Kidney capillary endothelial cell (primary cell): ENCODE measurements at regions not wholly inside any gene's neighbourhood (a gene's known extent, or its start where the extent isn't known, plus 50 kb on each side); places are given as distances from the start of the nearest gene placed in this dataset.
A peak's percentile ranks its signal among the peaks of the same experiment; 100 is the strongest.
"Not testable (repeated sequence)": the region's sequence is repeated elsewhere in the genome, so short reads cannot be mapped to it uniquely, and the experiment has no call there.

Experiments used
- DNase-seq: peaks from one replicate; pipeline ENCODE4 v3.0.0-alpha.2; 2018; ENCODE audit warnings: low spot score

DNA sequence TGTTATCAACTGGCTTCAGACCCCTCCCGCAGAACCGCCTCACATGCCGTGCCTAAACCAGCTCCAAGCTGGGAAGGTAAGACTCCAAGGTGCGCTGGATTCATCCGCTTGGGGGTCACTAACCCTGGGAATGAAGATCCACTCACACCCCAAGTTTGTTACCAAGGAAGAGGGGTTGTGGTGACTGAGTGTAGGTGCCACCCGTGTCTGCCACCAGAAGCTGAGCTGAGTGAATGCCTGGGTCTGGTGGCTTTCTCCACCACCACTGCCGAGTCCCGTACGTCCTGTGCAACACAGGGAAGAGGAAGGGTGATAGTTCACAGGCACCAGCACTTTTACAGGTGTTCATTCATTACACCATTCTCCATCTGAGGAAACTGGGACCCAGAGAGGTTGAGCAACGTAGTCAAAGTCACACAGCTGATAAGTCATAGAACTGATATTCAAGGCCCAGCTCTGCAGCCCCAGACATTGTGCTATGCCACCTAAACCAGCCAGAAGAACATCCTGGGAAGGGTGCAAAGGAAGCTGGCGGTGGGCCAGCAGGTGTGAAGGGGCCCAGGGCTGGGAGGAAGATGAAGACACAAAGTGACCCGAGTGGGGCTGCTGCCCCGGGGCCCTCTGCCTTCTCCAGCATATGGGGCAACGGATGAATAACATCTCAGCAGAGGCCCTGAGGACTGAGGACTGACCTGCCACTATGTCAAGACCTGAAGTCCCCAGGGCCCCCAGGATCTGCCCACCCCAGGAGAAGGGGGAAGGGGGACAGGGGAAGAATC is 70.9 kb upstream of the PPP1R26 start:
- no peak for DNase-seq

DNA sequence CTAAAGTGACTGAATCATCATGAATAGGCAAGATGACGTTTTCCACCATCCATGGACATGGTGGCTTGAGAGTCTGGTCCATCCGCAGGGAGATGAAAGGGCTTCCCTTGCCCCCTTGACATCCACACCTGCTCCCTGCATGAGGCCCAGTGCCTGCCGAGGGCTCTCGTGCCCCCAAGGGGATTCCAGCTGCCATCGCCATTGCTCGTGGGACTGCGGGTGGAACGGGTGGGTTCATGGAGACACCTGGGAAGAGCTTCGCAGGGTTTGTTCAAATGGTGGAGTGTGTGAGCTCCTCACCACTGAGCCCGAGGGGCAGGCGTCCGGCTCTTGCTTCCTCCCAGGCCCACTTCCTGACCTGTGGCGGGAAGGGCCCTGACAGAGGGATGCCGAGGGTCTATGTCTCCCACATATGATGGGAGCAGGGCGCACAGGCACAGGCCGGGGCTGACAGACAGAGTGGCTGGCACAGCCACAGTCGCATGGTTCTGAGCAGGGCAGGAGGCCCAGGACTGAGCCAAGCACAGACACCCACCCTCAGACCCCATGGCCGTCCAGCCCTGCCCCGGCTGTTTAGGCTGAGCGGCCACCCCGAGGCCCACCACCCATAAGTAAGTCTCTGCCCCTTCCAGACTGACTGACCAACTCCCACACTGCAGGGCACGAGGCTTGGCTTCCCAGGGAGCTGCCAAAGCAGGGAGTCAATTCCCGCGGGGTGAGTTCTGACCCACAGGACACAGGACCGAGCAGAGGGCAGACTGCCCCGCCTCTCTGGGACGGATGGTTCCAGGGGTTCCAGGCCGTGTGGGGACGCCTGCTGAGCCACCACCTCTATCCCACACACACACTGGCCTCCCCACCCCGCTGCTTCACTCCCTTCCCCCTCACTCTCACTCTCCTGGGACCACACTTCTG is 70.0 kb upstream of the PPP1R26 start:
- no peak for DNase-seq

DNA sequence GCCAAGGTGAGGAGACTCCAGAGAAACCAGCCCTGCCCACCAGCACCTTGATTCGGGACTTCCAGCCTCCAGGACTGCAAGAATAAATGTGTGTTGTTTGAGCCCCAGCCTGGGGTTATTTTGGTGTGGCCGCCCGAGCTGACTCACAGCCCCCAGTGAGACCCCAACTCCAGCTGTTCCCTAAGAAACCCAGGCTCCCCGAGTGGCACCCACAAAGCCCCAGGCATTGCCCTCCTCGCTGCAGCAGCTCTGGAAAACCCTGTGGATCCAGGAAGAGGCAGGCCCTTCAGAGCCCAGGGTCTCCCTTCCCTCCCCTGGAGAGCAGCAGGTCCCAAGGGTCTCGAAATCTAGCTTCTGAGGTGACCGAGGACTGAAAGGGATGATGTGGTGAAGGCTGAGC is 69.2 kb upstream of the PPP1R26 start:
- DNase-seq, result no peak

DNA sequence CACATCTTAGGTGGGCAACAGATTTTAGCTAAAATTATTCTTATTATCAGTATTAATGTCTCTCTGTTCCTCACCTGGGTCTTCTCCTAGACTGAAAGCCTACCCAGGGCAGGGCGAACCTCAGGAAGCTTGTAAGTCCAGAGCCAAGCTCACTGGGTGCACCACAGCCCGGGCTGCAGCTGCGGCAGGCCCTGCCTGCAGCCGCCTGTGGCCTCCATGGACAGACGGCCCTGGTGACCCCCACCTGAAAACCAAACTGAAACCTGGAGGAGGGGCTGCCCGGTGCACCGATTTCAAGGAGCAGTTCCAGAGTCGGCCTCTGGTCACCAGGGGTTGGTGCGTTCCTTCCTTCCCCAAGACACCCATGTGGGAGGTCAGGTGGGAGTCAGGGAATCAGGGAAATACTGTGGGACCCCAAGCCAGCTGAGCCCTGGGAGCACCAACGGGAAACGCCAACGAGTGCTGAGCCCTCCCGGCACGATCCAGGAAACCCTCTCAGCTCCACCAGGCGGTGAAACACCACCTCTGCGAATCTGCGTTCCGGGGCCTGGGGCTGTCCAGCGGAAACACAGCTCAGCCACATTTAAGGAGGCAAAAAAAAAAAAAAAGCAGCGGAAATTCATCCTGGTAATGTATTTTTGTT is 68.6 kb upstream of the PPP1R26 start:
- DNase-seq, result no peak

DNA sequence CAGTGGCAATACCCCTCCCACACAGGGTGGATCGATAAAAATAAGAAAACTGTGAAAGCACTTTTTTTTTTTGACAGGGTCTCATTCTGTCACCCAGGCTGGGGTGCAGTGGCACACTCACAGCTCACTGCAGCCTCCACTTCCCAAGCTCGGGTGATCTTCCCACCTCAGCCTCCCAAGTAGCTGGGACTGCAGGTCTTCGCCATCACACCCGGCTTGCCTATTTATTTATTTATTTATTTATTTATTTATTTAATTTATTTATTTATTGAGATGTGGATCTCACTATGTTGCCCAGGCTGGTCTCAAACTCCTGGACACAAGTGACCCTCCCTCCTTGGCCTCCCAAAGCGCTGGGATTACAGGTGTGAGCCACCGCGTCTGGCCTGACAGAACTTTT is 68.0 kb upstream of the PPP1R26 start:
- not testable (repeated sequence) for DNase-seq

DNA sequence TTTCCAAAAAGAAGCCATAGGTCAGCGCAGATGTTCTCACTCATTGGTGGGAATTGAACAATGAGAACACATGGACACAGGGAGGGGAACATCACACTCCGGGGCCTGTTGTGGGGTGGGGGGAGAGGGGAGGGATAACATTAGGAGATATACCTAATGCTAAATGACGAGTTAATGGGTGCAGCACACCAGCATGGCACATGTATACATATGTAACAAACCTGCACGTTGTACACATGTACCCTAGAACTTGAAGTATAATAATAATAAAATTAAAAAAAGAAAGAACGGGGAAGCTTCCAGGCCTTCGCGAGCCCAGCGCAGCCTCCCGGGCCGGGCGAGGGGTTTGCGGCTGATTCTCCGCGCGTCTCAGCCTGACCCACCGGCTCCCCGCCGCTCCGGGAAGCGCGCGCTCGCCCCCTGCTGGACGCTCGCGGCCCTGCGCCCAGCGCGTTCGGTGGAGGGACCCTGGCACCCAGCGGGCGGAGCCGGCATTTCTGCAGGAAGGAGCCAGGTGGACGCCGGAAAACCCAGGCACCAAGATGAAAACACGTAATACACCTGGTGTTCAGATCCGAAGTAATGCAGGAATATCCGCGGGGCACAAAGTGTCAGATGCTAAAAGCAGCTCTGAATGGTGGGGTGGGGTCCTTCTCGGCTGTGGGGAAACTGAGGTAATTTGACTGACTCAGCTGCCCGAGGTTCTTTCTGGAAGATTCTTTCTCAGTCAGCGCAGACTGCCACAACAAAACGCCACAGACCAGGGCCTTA is 67.1 kb upstream of the PPP1R26 start:
- peak; percentile 56 for DNase-seq

DNA sequence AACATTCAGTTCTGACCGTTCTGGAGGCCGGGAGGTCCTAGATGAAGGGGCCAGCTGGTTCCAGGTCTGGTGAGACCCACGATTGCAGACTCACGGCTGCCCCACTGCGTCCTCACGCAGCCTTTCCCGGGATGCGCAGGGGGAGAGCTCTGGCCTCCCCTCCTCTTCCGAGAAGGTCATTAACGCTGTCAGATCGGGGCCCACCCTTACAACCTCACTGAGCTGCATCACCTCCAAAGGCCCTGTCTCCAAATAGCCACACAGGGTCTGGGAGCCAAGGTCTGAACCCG is 66.6 kb upstream of the PPP1R26 start:
- no peak for DNase-seq

DNA sequence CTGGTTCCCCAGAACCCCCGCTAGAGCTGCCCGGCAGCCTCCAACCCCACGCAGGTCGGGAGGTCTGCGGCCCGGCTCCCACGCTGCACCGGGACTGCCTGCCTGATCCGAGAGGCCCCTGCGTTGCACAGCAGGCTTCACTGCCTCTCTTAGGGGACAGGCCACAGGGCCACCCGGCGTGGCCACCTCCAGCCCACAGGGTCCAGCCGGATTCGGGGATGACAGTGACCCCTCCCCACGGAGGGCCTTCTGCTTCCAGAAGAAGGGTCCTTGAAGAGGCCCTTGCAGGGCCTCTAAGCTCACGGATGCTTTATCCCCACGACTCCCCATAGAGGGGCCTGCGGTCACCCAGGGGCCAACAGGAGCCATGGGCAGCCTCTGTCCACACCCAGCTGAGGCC is 66.1 kb upstream of the PPP1R26 start:
- DNase-seq, result no peak

DNA sequence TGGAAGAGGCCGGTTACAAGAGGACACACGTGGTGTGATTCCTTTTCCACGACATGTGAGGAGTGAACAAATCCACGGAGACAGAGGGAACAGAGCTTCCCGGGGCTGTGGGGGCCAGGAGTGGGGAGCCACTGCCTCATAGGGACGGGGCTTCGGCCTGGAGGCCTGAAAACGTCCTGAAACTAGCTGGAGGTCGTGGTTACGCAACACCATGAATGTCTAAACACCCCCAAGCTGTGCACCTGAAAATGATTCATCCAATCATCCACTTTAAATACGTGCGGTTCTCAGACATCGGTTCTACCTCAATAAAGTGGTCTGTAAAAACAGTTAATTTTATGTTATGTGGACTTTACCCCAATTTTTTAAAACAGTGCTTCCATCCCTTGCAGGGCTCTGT is 65.3 kb upstream of the PPP1R26 start:
- no peak for DNase-seq

DNA sequence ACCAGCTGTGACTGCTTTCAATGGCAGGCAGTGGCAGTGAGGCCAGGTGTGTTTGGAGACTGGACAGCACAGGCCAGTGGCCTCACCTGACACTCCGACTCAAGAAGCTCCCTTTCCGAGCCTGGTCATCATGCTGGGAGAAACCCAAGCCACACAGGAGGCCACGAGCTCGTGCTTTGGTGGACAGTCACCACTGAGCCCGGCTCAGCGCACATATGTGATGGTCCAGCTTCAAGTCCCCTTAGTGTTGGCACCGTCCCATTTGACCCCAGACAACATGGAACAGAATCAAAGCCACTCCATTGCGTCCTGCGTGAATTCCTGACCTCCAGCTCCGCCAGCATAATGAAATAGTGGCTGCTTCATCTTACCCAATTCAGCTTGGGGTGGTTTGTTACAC is 64.0 kb upstream of the PPP1R26 start:
- DNase-seq, result no peak

DNA sequence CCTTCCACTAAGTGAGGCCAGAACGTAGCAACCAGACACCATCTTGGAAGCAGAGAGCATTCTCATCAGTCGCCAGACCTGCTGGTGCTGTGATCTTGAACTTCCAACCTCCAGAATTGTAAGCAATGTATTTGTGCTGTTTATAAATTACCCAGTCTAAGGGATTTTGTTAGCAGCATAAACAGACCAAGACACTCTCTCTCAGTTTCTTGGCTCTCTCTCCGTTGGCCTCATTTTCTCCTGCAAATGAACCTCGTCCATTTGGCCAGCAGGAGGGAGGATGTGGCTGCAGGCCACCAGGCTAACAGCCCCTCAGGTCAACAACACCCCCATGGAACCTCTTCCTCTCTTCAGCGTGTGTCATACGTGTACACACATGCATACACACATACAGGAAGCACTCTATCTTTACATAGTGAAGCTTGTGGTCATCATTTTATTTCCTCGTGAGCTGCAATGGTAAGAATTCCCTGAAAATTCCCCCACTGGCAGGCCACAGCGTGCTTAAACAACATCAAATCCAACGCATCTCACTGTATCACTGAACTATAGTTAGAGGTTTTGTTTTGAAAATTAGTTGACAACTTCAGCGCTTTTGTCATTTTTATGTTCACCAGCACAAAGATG is 62.8 kb upstream of the PPP1R26 start:
- no peak for DNase-seq

DNA sequence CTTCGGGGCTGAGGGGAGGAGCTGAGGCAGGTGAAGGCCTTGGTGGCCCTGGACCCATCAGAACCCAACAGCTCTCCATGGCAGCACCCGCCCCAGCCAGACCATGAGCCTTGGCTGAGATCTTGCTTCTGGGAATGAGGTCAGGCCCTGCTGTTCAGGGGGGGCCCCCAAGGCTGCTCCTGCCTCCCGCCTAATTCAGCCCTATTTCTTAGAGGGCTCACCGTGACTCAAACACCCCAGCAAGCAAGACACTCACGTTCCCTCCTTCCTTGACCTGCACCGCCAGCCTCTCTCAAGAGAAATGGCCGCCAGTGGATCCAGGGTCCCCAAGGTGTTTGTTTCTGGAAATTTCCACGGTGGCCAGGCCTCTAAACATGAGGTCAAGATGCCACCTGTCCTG is 61.4 kb upstream of the PPP1R26 start:
- DNase-seq, result no peak

DNA sequence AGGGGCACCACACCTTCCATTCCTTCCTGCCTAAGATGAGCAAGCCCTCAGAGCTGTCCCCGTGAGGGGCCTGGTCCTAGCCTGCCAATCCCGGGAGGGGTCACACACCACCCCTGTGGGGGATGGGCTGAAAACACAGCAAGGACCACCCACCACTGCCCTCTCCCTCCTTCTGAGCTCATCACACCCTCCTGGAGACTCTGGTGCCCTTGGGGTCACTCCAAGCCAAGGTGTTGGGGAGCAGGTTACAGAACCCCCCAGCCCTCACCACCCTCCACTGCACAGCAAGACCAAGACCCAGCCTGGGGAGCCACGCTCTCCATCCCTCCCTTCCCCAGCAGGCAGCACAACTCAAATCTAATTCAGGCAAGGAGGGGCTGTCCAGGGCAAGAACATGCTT is 60.5 kb upstream of the PPP1R26 start:
- DNase-seq, result no peak

DNA sequence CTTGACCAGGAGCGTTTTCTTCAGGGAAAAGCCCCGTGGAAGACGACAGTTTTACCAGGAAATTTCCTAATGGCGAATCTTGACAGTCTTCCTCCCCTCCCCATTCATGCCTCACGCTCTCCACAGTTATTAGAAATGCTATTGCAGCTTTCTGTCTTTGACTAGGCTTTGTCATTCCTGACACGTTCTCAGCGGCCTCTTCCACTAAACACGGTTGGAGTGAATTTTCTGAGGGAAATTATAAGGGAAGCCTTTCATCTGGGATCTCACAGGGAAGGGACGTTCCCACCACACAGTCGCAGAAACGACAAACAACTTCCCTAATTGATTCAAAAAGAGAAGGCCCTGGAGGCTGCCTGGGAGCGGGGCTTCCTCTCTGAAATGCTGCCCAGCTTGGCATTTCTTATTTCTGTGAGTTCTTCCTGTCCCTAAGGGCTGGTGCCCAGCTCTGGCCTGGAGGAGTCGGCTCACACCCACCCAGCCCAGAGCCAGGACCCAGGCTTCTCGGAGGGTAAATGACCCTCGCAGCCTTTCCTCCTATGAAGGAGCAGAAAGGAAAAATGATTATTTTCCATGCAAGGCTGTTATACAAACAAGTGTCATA is 57.1 kb upstream of the PPP1R26 start:
- no peak for DNase-seq

DNA sequence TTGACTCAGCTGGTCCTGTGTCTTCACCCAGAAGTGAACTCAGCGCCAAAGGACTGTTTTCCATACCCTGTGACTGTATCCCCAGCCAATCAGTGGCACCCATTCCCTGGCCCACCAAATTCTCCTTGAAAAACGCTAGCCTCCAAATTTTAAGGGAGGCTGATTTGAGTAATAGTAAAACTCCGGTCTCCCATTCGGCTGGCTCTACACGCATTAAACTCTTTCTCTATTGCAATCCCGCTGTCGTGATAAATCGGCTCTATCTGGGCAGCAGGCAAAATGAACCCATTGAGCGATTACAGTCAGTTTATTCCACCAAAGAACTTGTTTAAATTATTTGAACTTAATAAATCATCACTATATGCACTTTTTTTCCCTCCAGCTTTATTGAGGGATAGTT is 55.9 kb upstream of the PPP1R26 start:
- no peak for DNase-seq
